ENCODE measurements at regions not wholly inside any gene's neighbourhood (a gene's known extent, or its start where the extent isn't known, plus 50 kb on each side); places are given as distances from the start of the nearest gene placed in this dataset.

DNA sequence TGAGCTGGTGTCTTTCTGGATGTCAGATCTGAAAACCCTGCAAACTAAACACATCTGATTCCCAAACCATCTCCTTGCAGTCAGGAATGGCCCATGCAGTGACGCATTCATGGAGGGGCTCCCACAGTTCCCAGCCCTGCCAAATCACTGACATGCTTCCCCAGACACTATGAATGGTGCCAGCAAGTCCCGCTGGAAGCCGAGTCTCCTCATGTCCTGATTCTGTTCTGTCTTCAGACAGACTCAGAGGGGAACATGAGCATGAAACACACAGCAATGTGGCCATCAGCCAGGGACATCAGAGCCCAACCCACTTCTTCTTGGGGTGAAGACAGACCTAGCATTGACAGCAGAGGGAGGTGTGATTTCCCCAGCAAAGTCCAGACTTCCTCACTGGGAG lies 83.7 kb downstream of the TTC32 start:
- TF ChIP-seq, protein P1, sequence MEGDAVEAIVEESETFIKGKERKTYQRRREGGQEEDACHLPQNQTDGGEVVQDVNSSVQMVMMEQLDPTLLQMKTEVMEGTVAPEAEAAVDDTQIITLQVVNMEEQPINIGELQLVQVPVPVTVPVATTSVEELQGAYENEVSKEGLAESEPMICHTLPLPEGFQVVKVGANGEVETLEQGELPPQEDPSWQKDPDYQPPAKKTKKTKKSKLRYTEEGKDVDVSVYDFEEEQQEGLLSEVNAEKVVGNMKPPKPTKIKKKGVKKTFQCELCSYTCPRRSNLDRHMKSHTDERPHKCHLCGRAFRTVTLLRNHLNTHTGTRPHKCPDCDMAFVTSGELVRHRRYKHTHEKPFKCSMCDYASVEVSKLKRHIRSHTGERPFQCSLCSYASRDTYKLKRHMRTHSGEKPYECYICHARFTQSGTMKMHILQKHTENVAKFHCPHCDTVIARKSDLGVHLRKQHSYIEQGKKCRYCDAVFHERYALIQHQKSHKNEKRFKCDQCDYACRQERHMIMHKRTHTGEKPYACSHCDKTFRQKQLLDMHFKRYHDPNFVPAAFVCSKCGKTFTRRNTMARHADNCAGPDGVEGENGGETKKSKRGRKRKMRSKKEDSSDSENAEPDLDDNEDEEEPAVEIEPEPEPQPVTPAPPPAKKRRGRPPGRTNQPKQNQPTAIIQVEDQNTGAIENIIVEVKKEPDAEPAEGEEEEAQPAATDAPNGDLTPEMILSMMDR (conservative IDR thresholded peaks at IDR 0.05; ENCODE audit: low read depth, low read length): no peak
- TF ChIP-seq EZH2 (IDR thresholded peaks at IDR 0.05; ENCODE audit: borderline replicate concordance, low read depth, low read length, poor library complexity, severe bottlenecking): no peak
- H3K4me1 ChIP-seq (ENCODE audit: insufficient read depth, low read length, poor library complexity, severe bottlenecking): no peaks in the 10 kb centered on the region
- no peak for DNase-seq (ENCODE audit: low spot score)
- H3K36me3 ChIP-seq (ENCODE audit: insufficient read depth, low read length, poor library complexity, severe bottlenecking): no peaks in the 10 kb centered on the region
- no peak overlapping the region for H3K27ac ChIP-seq (ENCODE audit: low read depth, low read length, poor library complexity, severe bottlenecking)
- ChIA-PET POLR2A (ENCODE audit: low non-redundant PET) (no interaction called here), CTCF (no interaction called here)
- intact Hi-C loops (cut with micrococcal nuclease; ENCODE audit: unreplicated experiment): no loop called here
- no peaks in the 10 kb centered on the region for H3K9me3 ChIP-seq (ENCODE audit: low read depth, low read length, poor library complexity, severe bottlenecking)
- no TSS peak for BruUV-seq (replicated peaks)
- H3K27me3 ChIP-seq (replicated peaks; ENCODE audit: insufficient read depth, low read depth, low read length, poor library complexity): peaks cover 12% of the 10 kb centered on the region
- H3K4me3 ChIP-seq (ENCODE audit: low read depth, low read length, poor library complexity, severe bottlenecking): no peak overlapping the region

DNA sequence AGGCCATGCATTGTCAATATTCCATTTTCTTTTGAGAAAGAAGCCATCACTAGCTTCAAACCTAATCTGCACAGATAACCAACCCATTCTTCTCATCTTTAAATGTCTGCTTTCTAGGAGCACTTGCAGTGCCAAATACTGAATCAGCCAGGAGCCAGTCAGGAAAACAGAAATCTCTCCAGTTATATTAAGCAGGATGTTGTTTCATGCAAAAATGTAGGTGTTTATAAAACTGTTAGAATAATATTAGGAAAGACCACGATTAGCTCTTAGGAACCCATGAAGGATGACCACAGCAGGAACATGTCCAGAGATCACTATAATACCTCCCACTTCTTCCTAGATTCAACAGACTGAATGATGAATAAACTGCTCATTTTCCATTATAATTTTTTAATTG lies 86.0 kb downstream of the TTC32 start:
- no TSS peak for BruUV-seq (replicated peaks)
- intact Hi-C loops (cut with micrococcal nuclease; ENCODE audit: unreplicated experiment): no loop called here

DNA sequence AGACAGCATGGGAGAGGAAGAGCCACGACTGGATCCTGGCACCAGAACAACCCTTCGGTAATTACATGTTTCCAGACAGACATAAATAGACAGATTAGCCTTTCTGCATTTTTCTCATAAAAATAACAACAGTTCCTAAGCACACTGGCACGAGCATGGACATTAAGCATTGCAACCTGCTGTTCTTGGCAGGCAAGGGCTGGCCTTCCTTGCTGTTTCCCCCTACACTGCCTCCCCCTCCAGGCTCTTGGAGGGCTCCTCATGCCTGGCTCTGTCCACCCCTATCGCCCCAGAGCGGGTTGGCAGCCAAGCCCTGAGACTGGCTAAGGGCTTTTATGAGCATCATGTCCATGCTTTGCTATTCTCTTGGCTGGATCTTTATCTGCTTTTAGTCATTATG lies 89.6 kb downstream of the TTC32 start:
- no peak overlapping the region for H3K4me3 ChIP-seq (ENCODE audit: low read depth, low read length, poor library complexity, severe bottlenecking)
- DNase-seq (ENCODE audit: low spot score): no peak
- no peak overlapping the region for H3K27ac ChIP-seq (ENCODE audit: low read depth, low read length, poor library complexity, severe bottlenecking)
- ChIA-PET POLR2A (ENCODE audit: low non-redundant PET) (no interaction called here), CTCF (no interaction called here)
- H3K27me3 ChIP-seq (replicated peaks; ENCODE audit: insufficient read depth, low read depth, low read length, poor library complexity): peaks cover 6% of the 10 kb centered on the region
- intact Hi-C loops (cut with micrococcal nuclease; ENCODE audit: unreplicated experiment): no loop called here
- no peaks in the 10 kb centered on the region for H3K36me3 ChIP-seq (ENCODE audit: insufficient read depth, low read length, poor library complexity, severe bottlenecking)
- no peaks in the 10 kb centered on the region for H3K9me3 ChIP-seq (ENCODE audit: low read depth, low read length, poor library complexity, severe bottlenecking)
- H3K4me1 ChIP-seq (ENCODE audit: insufficient read depth, low read length, poor library complexity, severe bottlenecking): no peaks in the 10 kb centered on the region
- TF ChIP-seq, protein P1 (conservative IDR thresholded peaks at IDR 0.05; ENCODE audit: low read depth, low read length): no peak
- TF ChIP-seq EZH2 (IDR thresholded peaks at IDR 0.05; ENCODE audit: borderline replicate concordance, low read depth, low read length, poor library complexity, severe bottlenecking): no peak
- no TSS peak for BruUV-seq (replicated peaks)

More for the DNA sequence above, 86.0 kb downstream of the TTC32 start:
- TF ChIP-seq, protein P1 (conservative IDR thresholded peaks at IDR 0.05; ENCODE audit: low read depth, low read length): no peak
- no peak for TF ChIP-seq EZH2 (IDR thresholded peaks at IDR 0.05; ENCODE audit: borderline replicate concordance, low read depth, low read length, poor library complexity, severe bottlenecking)
- Histone ChIP-seq H3K4me1 (ENCODE audit: insufficient read depth, low read length, poor library complexity, severe bottlenecking) (no peaks in the 10 kb centered on the region), H3K4me3 (ENCODE audit: low read depth, low read length, poor library complexity, severe bottlenecking) (no peak overlapping the region), H3K9me3 (ENCODE audit: low read depth, low read length, poor library complexity, severe bottlenecking) (no peaks in the 10 kb centered on the region), H3K36me3 (ENCODE audit: insufficient read depth, low read length, poor library complexity, severe bottlenecking) (no peaks in the 10 kb centered on the region), H3K27me3 (replicated peaks; ENCODE audit: insufficient read depth, low read depth, low read length, poor library complexity) (peaks cover 6% of the 10 kb centered on the region), H3K27ac (ENCODE audit: low read depth, low read length, poor library complexity, severe bottlenecking) (no peak overlapping the region)
- CTCF ChIA-PET: no interaction called here
- POLR2A ChIA-PET (ENCODE audit: low non-redundant PET): no interaction called here
- DNase-seq (ENCODE audit: low spot score): no peak
